ENCODE measurements at regions not wholly inside any gene's neighbourhood (a gene's known extent, or its start where the extent isn't known, plus 50 kb on each side); places are given as distances from the start of the nearest gene placed in this dataset.

DNA sequence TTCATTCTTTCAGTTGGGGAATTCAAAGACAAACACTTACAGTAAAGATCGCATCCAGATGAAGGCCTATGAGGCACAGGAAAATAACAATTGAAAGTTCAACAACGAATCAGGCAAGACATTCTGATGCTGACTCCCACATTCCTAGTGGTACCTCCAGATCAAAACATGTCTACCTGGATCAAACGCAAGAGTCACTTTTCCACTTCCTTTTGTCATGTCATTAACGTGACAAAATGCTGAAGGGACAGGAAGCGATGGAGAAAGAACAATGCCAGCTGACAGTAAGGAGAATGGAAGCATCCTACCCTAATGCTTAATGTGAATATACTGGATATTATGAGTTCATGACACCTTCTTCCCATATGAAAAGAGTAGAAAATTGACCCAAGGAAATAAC, 365.4 kb upstream of the CDH11 start:
- H3K27me3 ChIP-seq (ENCODE audit: control insufficient read depth, insufficient read depth, low read length): no peaks in the 10 kb centered on the region

DNA sequence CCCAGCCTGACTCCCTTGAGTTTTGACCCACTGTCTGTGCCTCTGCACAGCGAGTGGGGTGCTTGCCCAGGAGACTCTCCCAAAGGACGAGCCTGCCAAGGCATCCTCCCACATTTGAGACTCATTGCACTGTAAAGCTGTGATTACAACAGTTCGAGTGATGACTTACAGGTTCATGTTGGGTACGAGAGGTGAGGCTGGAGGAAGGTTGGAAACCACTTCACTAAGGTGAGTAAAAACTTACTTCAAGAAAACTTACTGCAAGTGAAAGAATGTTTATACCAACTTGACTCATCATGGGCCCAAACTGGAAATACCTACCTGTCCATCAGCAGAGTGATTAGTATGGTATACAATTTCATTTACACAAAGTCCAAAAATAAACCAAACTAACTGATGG, 360.1 kb upstream of the CDH11 start:
- TF ChIP-seq, protein P1, sequence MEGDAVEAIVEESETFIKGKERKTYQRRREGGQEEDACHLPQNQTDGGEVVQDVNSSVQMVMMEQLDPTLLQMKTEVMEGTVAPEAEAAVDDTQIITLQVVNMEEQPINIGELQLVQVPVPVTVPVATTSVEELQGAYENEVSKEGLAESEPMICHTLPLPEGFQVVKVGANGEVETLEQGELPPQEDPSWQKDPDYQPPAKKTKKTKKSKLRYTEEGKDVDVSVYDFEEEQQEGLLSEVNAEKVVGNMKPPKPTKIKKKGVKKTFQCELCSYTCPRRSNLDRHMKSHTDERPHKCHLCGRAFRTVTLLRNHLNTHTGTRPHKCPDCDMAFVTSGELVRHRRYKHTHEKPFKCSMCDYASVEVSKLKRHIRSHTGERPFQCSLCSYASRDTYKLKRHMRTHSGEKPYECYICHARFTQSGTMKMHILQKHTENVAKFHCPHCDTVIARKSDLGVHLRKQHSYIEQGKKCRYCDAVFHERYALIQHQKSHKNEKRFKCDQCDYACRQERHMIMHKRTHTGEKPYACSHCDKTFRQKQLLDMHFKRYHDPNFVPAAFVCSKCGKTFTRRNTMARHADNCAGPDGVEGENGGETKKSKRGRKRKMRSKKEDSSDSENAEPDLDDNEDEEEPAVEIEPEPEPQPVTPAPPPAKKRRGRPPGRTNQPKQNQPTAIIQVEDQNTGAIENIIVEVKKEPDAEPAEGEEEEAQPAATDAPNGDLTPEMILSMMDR (conservative IDR thresholded peaks at IDR 0.05 in 1 of 2, IDR thresholded peaks at IDR 0.05 in 1 of 2; ENCODE audit: low read depth in 1 of 2, low read length in 2 of 2): no peak
- no peak for TF ChIP-seq EZH2 (IDR thresholded peaks at IDR 0.05; ENCODE audit: low read length, missing control alignments)
- Histone ChIP-seq H2AFZ (ENCODE audit: low read length) (no peak overlapping the region), H3K27ac (ENCODE audit: insufficient read depth, low read length) (no peak overlapping the region), H3K9ac (ENCODE audit: insufficient read depth, low read length) (no peak overlapping the region), H3K9me3 (ENCODE audit: control insufficient read depth, insufficient read depth, low read depth, low read length) (no peaks in the 10 kb centered on the region), H3K27me3 (ENCODE audit: control insufficient read depth, insufficient read depth, low read length) (no peaks in the 10 kb centered on the region), H3K4me2 (ENCODE audit: extremely low read depth, insufficient read depth, low read length) (no peak overlapping the region), H3K79me2 (ENCODE audit: control insufficient read depth, insufficient read depth, low read length) (no peaks in the 10 kb centered on the region), H4K20me1 (ENCODE audit: control insufficient read depth, extremely low read depth, insufficient read depth, low read length) (no peaks in the 10 kb centered on the region), H3K4me3 (replicated peaks in 1 of 4; ENCODE audit: control extremely low read depth in 1 of 4, insufficient read depth in 1 of 4, low read depth in 3 of 4, low read length in 4 of 4) (no peak overlapping the region), H3K4me1 (ENCODE audit: control insufficient read depth, extremely low read depth, insufficient read depth, low read length) (no peaks in the 10 kb centered on the region), H3K36me3 (ENCODE audit: control insufficient read depth, insufficient read depth, low read length) (no peaks in the 10 kb centered on the region)
- no peak for DNase-seq (ENCODE audit: low read depth in 2 of 2)

More for the DNA sequence above, 365.4 kb upstream of the CDH11 start:
- TF ChIP-seq, protein P1 (conservative IDR thresholded peaks at IDR 0.05 in 1 of 2, IDR thresholded peaks at IDR 0.05 in 1 of 2; ENCODE audit: low read depth in 1 of 2, low read length in 2 of 2): no peak
- TF ChIP-seq EZH2 (IDR thresholded peaks at IDR 0.05; ENCODE audit: low read length, missing control alignments): no peak
- no peaks in the 10 kb centered on the region for H3K4me1 ChIP-seq (ENCODE audit: control insufficient read depth, extremely low read depth, insufficient read depth, low read length)
- H3K4me2 ChIP-seq (ENCODE audit: extremely low read depth, insufficient read depth, low read length): no peak overlapping the region
- no peak for DNase-seq (ENCODE audit: low read depth in 2 of 2)
- H3K9ac ChIP-seq (ENCODE audit: insufficient read depth, low read length): no peak overlapping the region
- no peak overlapping the region for H3K4me3 ChIP-seq (replicated peaks in 1 of 4; ENCODE audit: control extremely low read depth in 1 of 4, insufficient read depth in 1 of 4, low read depth in 3 of 4, low read length in 4 of 4)
- H2AFZ ChIP-seq (ENCODE audit: low read length): no peak overlapping the region
- no peaks in the 10 kb centered on the region for H4K20me1 ChIP-seq (ENCODE audit: control insufficient read depth, extremely low read depth, insufficient read depth, low read length)
- H3K9me3 ChIP-seq (ENCODE audit: control insufficient read depth, insufficient read depth, low read depth, low read length): no peaks in the 10 kb centered on the region
- no peak overlapping the region for H3K27ac ChIP-seq (ENCODE audit: insufficient read depth, low read length)
- no peaks in the 10 kb centered on the region for H3K79me2 ChIP-seq (ENCODE audit: control insufficient read depth, insufficient read depth, low read length)
- no peaks in the 10 kb centered on the region for H3K36me3 ChIP-seq (ENCODE audit: control insufficient read depth, insufficient read depth, low read length)

DNA sequence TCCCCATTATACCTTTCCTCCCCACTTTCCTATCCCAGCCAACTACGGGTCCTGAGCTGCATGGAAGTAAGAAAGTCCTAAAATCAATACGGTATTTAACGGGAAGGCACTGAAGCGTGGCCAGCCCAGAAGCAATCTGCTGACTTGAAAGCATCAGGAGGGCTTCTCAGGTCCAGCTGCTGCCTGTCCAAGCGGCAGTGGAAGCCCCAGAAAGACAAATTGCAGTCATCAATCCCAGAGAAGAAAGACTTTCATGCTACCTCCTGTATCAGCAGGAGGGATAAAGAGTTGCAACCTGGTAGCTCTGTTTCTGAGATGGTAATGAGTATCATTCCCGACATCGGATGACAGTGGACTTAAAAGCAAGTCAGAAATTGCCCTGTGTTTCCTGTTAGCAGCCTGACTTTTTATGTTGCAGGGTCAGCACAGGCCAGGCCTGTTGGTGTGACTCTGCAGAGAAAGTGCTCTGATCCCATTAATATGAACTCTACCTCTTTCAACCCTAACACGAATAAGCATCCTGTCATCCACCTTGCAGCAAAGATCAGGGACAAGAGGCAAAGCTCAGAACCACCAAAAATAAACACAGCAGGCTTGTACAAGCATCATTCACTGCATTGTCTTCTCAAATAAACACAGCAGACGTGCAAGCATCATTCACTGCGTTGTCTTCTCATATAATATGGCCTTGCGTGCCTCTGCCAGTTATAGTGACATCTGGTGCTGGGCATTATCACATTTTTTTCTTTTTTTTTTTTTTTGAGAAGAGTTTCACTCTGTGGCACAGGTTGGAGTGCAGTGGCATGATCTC, 358.6 kb upstream of the CDH11 start:
- no peak overlapping the region for H3K9ac ChIP-seq (ENCODE audit: insufficient read depth, low read length)
- no peak overlapping the region for H3K27ac ChIP-seq (ENCODE audit: insufficient read depth, low read length)
- no peak overlapping the region for H3K4me3 ChIP-seq (replicated peaks in 1 of 4; ENCODE audit: control extremely low read depth in 1 of 4, insufficient read depth in 1 of 4, low read depth in 3 of 4, low read length in 4 of 4)
- H3K4me2 ChIP-seq (ENCODE audit: extremely low read depth, insufficient read depth, low read length): no peak overlapping the region
- no peaks in the 10 kb centered on the region for H3K27me3 ChIP-seq (ENCODE audit: control insufficient read depth, insufficient read depth, low read length)
- H3K9me3 ChIP-seq (ENCODE audit: control insufficient read depth, insufficient read depth, low read depth, low read length): no peaks in the 10 kb centered on the region
- no peak for TF ChIP-seq EZH2 (IDR thresholded peaks at IDR 0.05; ENCODE audit: low read length, missing control alignments)
- TF ChIP-seq, protein P1 (conservative IDR thresholded peaks at IDR 0.05 in 1 of 2, IDR thresholded peaks at IDR 0.05 in 1 of 2; ENCODE audit: low read depth in 1 of 2, low read length in 2 of 2): no peak
- no peak overlapping the region for H2AFZ ChIP-seq (ENCODE audit: low read length)
- no peaks in the 10 kb centered on the region for H3K36me3 ChIP-seq (ENCODE audit: control insufficient read depth, insufficient read depth, low read length)
- no peaks in the 10 kb centered on the region for H3K4me1 ChIP-seq (ENCODE audit: control insufficient read depth, extremely low read depth, insufficient read depth, low read length)
- no peak for DNase-seq (ENCODE audit: low read depth in 2 of 2)
- H4K20me1 ChIP-seq (ENCODE audit: control insufficient read depth, extremely low read depth, insufficient read depth, low read length): no peaks in the 10 kb centered on the region
- H3K79me2 ChIP-seq (ENCODE audit: control insufficient read depth, insufficient read depth, low read length): no peaks in the 10 kb centered on the region
